HG02678 (cell line): ENCODE measurements at regions not wholly inside any gene's neighbourhood (a gene's known extent, or its start where the extent isn't known, plus 50 kb on each side); places are given as distances from the start of the nearest gene placed in this dataset.
"Not testable (repeated sequence)": the region's sequence is repeated elsewhere in the genome, so short reads cannot be mapped to it uniquely, and the experiment has no call there.

Experiments used
- ATAC-seq: cut with Tn5 transposase; IDR thresholded peaks from one replicate; pipeline ENCODE4 v1.9.1; 2021; ENCODE audit warnings: mild to moderate bottlenecking, moderate library complexity; ENCODE audit not compliant: unreplicated experiment

GRCh38 chr10:78231939-78232338, 198.3 kb downstream of the RPS24 start:
- no peak for ATAC-seq

- no peak for ATAC-seq
Observed at GRCh38 chr10:78236416-78237015, 202.9 kb downstream of the RPS24 start.

DNA sequence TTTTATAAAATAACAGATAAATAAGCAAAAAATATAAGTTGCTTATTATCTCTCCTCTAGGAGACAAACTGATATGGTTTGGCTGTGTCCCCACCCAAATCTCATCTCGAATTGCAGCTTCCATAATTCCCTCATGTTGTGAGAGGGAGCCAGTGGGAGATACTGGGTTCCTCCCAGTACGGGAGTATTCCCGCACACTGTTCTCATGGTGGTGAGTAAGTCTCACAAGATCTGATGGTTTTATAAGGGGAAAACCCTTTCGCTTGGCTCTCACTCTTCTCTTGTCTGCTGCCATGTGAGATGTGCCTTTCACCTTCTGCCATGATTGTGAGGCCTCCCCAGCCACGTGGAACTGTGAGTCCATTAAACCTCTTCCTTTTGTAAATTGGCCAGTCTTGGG, 204.3 kb downstream of the RPS24 start:
- not testable (repeated sequence) for ATAC-seq

DNA sequence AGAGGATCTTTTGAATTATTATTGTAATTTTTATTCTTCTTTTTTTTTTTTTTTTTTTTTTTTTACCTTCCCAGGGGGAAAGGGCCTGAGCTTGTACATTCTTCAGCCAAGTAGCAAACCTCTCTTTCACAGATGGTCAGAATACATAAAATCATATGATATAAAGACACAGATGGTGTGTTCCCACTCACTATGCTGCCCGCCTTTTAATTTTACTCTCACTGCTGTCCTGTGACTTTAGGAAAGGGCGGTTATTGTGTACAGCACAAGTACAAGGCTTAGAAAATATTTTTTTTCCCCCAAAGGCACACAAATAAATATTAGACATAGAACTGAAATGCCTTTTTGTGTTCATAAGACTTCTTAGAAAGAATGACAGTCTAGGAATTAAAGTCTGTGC, 213.6 kb downstream of the RPS24 start:
- ATAC-seq: no peak

- no peak for ATAC-seq
Observed at GRCh38 chr10:78247821-78248220, 214.2 kb downstream of the RPS24 start.

- no peak for ATAC-seq
Observed at GRCh38 chr10:78248651-78249464, 215.2 kb downstream of the RPS24 start.

DNA sequence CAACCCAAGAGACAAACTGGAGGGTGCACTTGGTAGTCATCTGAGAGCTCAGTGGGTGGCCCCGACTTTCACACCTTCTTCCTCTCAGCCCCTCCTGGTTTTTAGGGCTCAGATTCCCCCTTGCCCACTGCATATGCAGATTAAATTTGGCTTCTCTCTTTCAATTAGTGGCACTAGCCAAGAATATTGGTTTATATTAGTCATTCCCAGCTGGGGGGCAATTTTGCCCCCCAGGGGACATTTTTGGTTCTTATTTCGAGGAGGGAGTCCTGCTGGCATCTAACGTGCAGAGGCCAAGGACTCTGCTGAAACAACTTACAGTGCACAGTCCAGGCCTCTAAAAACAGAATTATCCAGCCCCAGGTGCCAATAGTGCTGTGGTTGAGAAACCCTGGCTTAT, 216.0 kb downstream of the RPS24 start:
- no peak for ATAC-seq

DNA sequence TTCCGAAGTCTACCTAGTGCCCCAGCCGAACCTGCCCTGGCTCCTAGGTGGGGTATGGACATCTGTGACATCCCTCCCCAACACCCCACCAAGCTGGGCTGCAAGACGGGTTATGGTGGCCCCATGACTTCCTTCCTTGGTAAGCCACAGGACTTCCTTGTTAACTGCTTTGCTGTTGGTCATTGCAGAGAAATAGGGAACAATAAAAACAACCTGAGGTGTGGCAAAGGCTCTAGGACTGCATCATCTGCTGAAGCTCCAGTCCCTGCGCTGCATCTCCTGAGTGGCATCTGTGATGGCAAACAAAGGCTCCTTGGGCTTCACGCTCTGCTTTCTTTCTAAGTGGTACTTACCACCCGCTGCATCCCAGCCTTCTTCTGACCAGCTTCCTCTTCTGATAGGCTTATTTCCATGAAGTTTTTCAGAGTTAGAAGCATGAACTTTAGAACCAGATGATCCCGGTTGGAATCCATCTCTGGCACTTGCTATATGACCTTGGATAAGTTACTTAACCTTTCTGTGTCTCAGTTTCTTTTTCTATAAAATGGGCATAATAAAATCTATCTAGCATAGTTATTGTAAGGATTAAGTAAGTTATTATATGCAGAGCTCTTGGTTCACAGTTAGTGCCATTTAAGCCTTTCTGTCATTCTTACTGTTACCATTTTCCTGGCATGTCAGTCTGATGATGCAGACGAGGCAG, 216.8 kb downstream of the RPS24 start:
- ATAC-seq: no peak

- ATAC-seq: no peak
Observed at GRCh38 chr10:78251016-78251385, 217.3 kb downstream of the RPS24 start.

GRCh38 chr10:78252286-78252685, 218.6 kb downstream of the RPS24 start:
- ATAC-seq: no peak

GRCh38 chr10:78253063-78253853, 219.6 kb downstream of the RPS24 start:
- ATAC-seq: no peak

DNA sequence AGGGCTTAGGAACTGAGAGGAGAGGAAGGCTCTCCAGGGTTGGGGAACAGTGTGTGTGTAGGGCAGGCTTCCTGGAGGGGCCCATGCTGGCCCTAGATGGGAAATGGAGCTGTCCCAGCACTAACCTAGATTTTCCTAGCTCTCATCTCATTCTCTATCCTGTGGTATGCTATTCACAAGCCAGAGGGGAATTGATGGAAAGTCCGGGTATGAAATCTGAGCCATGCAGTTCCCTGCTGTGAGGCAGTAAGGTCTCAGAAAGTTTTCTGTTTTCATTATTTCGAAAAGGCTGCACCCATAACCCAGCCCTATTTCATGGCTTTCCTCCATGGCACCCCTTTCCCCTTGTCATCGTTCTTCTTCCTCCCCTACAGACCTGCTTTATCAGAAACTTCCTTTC, 220.3 kb downstream of the RPS24 start:
- no peak for ATAC-seq

DNA sequence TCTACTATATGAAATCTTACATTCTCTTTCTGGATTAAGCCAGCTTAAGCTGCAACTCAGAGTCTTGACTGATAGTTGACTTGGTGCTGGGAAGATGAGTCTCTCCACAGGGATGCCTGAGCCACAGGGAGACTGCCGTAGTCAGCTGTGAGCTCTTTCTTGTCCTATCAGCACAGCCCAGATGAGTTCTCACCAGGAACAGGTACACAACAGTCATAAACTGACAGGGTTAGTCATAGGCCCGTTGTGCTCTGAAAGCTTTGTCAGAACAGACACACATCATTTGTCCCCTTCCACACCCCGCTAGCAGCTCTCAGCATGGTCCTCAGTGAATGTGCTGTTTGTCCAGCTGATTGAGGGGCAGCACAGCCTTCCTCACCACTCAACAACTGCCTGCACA, 221.6 kb downstream of the RPS24 start:
- ATAC-seq: no peak

DNA sequence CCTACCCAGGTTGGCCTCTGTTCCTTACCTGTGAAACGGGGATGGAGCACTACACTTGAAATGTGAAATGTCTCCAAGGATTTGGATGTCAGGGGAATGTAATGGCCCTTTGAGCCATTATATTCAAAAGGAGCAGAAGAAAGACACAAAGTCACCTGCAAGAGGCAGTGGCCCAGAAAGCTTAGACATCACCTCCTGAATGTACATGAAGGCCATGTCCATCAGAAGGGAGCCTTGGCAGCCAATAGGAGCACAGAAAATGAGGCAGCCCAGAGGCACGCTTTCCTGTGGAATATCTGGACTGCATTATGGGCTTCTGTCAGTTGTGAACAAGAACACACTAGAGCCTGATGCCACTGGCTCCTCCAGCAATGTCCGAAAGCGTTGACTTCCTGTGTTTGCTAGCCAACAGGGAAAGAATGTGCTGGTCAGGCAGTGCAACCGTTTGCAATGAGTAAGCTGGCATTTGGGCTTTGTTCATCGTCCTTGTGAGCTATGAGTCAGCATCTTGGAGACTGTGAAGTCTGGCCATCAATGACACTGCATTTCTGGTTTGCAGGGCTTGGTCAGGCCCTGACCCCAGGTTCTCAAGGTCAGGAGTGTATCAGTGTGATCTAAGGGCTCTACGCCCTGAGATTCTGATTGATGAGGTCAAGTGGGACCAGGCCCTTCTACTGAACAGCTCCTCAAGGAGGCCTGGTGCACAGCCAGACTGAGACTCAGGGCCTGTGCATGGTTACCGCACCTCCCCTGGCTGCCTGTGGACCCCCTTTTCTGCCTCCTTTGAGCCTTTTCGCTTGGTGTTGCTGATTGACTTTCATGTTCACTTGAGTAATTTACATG, 222.4 kb downstream of the RPS24 start:
- no peak for ATAC-seq

- ATAC-seq: no peak
Observed at GRCh38 chr10:78258323-78259030, 224.8 kb downstream of the RPS24 start.

GRCh38 chr10:78259391-78259790, 225.7 kb downstream of the RPS24 start:
- ATAC-seq: no peak

GRCh38 chr10:78260141-78260540, 226.5 kb downstream of the RPS24 start:
- no peak for ATAC-seq

DNA sequence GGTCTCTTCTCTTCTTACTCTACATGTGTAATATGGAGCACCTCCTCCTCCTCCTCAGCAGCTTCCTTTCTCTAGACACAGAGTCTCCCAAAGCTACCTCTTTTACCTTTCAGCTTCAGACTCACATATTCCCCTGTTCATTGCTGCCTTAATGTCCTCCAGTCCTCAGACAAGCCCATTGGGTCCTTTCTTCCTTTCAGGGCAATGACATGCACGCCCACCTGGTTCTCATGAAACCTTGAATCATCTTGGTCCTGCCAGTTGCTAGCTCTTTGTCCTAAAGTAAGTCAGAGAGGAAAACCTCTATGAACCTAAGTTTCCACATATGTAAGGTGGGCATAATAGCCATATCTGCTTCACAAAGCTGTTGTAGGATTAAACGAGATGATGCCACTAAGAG, 227.0 kb downstream of the RPS24 start:
- no peak for ATAC-seq

DNA sequence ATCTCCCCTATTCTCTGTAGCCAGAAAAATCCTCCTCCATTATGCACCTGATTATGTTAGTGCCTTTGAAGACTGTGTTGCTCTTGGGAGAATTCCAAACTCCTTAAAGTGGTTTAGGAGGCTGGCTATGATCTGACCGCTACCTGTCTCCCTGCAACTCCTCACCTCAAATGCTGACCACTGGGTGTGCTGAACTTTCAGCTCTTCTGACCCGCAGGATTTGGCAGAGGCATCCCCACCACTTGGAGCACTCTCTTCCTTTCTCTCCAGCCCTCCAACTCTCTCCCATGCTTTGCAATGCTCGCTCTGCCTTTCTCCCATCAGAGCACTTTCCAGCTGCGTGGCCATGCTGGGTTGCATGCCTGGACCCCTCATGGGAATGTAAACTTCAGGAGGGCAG, 227.6 kb downstream of the RPS24 start:
- no peak for ATAC-seq

- no peak for ATAC-seq
Observed at GRCh38 chr10:78262860-78263259, 229.2 kb downstream of the RPS24 start.
